B cell (primary cell): ENCODE measurements at regions not wholly inside any gene's neighbourhood (a gene's known extent, or its start where the extent isn't known, plus 50 kb on each side); places are given as distances from the start of the nearest gene placed in this dataset.
"Not testable (repeated sequence)": the region's sequence is repeated elsewhere in the genome, so short reads cannot be mapped to it uniquely, and the experiment has no call there.

Experiments
- ATAC-seq: fragments of 200-7000 bp; cut with Tn5 transposase; one replicate; pipeline ENCODE4 v1.10.0; 2021; ENCODE audit warnings: low read depth, mild to moderate bottlenecking, moderate number of reproducible peaks, moderate library complexity
- CTCF ChIA-PET: fragments of 350-600 bp; sonication (Branson Sonifier 250); formaldehyde crosslinking; loops from one replicate; lab custom pipeline; 2021; ENCODE audit warnings: antibody characterized with exemption, inconsistent platforms; lab: Charles Lee
- POLR2A ChIA-PET: fragments of 350-600 bp; sonication (Branson Sonifier 250); formaldehyde crosslinking; loops from one replicate; lab custom pipeline; 2021; ENCODE audit warnings: antibody characterized with exemption; lab: Charles Lee
- DNase-seq: peaks from one replicate; pipeline ENCODE4 v3.0.0; 2013
- H2AFZ ChIP-seq: 2 replicates; pipeline ENCODE4 v1.6.1; 2012; ENCODE audit warnings: mild to moderate bottlenecking, low read depth, low read length; ENCODE audit not compliant: insufficient read depth, poor library complexity, severe bottlenecking
- H3K27ac ChIP-seq, 2 donors: 1 replicate in 1 of 2; 2 replicates in 1 of 2; pipeline ENCODE4 v1.5.1; 2012 to 2013; ENCODE audit warnings: low read length in 2 of 2, mild to moderate bottlenecking in 2 of 2, moderate library complexity in 1 of 2
- H3K27me3 ChIP-seq, 4 experiments: fragments of 200-600 bp in 1 of 4; sonication (generic) in 1 of 4; replicated peaks in 1 of 4; 1 replicate in 2 of 4; 2 replicates in 2 of 4; pipeline versions ENCODE4 v1.6.1 to v1.7.0; 2013 to 2016; ENCODE audit warnings: low read length in 3 of 4, mild to moderate bottlenecking in 2 of 4, mixed read lengths in 1 of 4, moderate library complexity in 1 of 4; ENCODE audit not compliant: insufficient read depth in 4 of 4, control insufficient read depth in 3 of 4; ENCODE audit errors: control extremely low read depth in 1 of 4
- H3K36me3 ChIP-seq, 2 experiments: replicated peaks in 1 of 2; 1 replicate in 1 of 2; 2 replicates in 1 of 2; pipeline versions ENCODE4 v1.6.1 to v1.7.1; 2013; ENCODE audit warnings: low read length in 1 of 2; ENCODE audit not compliant: insufficient read depth in 2 of 2, control insufficient read depth in 1 of 2; ENCODE audit errors: control extremely low read depth in 1 of 2, extremely low read depth in 1 of 2
- H3K4me1 ChIP-seq, 2 donors: fragments of 200-600 bp in 1 of 2; sonication (generic) in 1 of 2; 1 replicate in 1 of 2; 2 replicates in 1 of 2; pipeline versions ENCODE4 v1.5.1 to v1.6.1; 2013 to 2017; ENCODE audit warnings: low read length in 2 of 2; ENCODE audit not compliant: control insufficient read depth in 2 of 2, insufficient read depth in 2 of 2
- H3K4me2 ChIP-seq: replicated peaks from 2 replicates; pipeline ENCODE3; 2012; ENCODE audit warnings: mild to moderate bottlenecking, low read depth, low read length; ENCODE audit not compliant: poor library complexity, severe bottlenecking
- H3K4me3 ChIP-seq, 5 experiments: fragments of 200-600 bp in 1 of 5; sonication (generic) in 1 of 5; 1 replicate in 3 of 5; 2 replicates in 2 of 5; pipeline versions ENCODE4 v1.5.1 to v1.7.0; 2011 to 2016; ENCODE audit warnings: low read length in 4 of 5, mild to moderate bottlenecking in 4 of 5, low read depth in 2 of 5, control low read depth in 1 of 5, moderate library complexity in 1 of 5; ENCODE audit not compliant: insufficient read depth in 1 of 5; ENCODE audit errors: control extremely low read depth in 1 of 5, extremely low read depth in 1 of 5
- H3K79me2 ChIP-seq: fragments of 200-600 bp; sonication (generic); one replicate; pipeline ENCODE4 v1.6.0; 2016; ENCODE audit warnings: low read length; ENCODE audit not compliant: control insufficient read depth, insufficient read depth
- H3K9ac ChIP-seq: fragments of 200-600 bp; sonication (generic); 2 replicates; pipeline ENCODE4 v1.6.1; 2017; ENCODE audit warnings: mild to moderate bottlenecking, low read length, moderate library complexity
- H3K9me3 ChIP-seq, 3 donors: one replicate each; pipeline versions ENCODE4 v1.6.1 to v1.7.1; 2013; ENCODE audit warnings: low read length in 2 of 3; ENCODE audit not compliant: control insufficient read depth in 2 of 3, insufficient read depth in 1 of 3; ENCODE audit errors: control extremely low read depth in 1 of 3
- H4K20me1 ChIP-seq: 2 replicates; pipeline ENCODE4 v1.6.0; 2012; ENCODE audit warnings: mild to moderate bottlenecking, low read length; ENCODE audit not compliant: insufficient read depth, control insufficient read depth, poor library complexity, severe bottlenecking
- H3K27ac Mint-ChIP-seq: one replicate; pipeline ENCODE4 v1.8.0; 2021; ENCODE audit warnings: mixed read lengths
- H3K27me3 Mint-ChIP-seq: one replicate; pipeline ENCODE4 v1.8.0; 2021; ENCODE audit warnings: mixed read lengths
- H3K4me1 Mint-ChIP-seq: one replicate; pipeline ENCODE4 v1.8.0; 2021; ENCODE audit warnings: mixed read lengths
- H3K4me3 Mint-ChIP-seq: one replicate; pipeline ENCODE4 v1.8.0; 2021; ENCODE audit warnings: mixed read lengths
- H3K9me3 Mint-ChIP-seq: one replicate; pipeline ENCODE4 v1.8.0; 2022; ENCODE audit warnings: mixed read lengths; ENCODE audit not compliant: insufficient read depth
- CTCF ChIP-seq: fragments of 200-600 bp; IDR thresholded peaks from one replicate; pipeline ENCODE4 v1.8.0; 2022; ENCODE audit warnings: antibody characterized with exemption, mild to moderate bottlenecking
- EZH2 ChIP-seq: IDR thresholded peaks from 2 replicates; pipeline ENCODE4 v1.6.1; 2012; ENCODE audit warnings: borderline replicate concordance, low read depth, mild to moderate bottlenecking, moderate library complexity, low read length; ENCODE audit not compliant: insufficient read depth, poor library complexity, severe bottlenecking
- WGBS: methylation state at CpG from one replicate; pipeline ENCODE4 v1.1.5; 2013; ENCODE audit warnings: missing lambda C conversion rate; ENCODE audit not compliant: insufficient coverage; 5-methylcytosine and 5-hydroxymethylcytosine counted together
- intact Hi-C: fragments of 100-400 bp; cut with micrococcal nuclease; formaldehyde crosslinking; loops from one replicate; pipeline ENCODE4 v1.10.0; 2022

DNA sequence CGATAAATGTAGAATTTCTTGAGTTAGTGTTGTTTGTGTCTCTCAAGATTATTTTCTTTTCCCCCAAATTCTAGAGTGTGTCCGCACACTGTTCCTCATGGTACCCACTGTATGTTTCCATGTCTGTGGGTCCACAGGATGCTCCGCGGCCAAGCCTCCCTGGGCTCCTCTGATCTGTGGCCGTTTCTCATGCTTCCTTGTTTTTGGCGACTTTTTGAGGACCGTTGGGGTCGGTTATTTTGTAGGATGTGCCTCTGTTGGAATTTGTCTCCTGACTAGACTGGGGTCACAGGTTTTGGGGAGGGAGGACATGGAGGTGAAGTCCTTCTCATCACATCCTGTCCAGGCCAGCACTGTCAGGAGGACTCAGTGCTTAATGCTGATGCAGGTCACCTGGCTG lies 140.0 kb downstream of the LAT start:
- H3K27me3 Mint-ChIP-seq: no peaks in the 10 kb centered on the region
- H3K27ac Mint-ChIP-seq: no peak overlapping the region
- POLR2A ChIA-PET: no interaction called here

GRCh38 chr16:29124162-29124561 lies 139.3 kb downstream of the LAT start:
- H4K20me1 ChIP-seq, H3K27me3 Mint-ChIP-seq, H3K4me1 Mint-ChIP-seq, H3K27me3 ChIP-seq, CTCF ChIA-PET, H3K4me3 Mint-ChIP-seq, H3K9me3 ChIP-seq, H3K4me3 ChIP-seq, H3K4me1 ChIP-seq, H3K36me3 ChIP-seq, H3K79me2 ChIP-seq, H3K9ac ChIP-seq, H3K4me2 ChIP-seq, POLR2A ChIA-PET, H2AFZ ChIP-seq, ATAC-seq, H3K9me3 Mint-ChIP-seq, H3K27ac Mint-ChIP-seq, H3K27ac ChIP-seq, intact Hi-C loops, DNase-seq: not testable (repeated sequence)
- WGBS: 100% methylated on average over 1 of the region's 7 CpGs

More for the DNA sequence above, 140.0 kb downstream of the LAT start:
- intact Hi-C loops: no loop called here
- peaks cover 0 to 2% of the 10 kb centered on the region in 2 experiments for H3K36me3 ChIP-seq
- no peak overlapping the region for H3K4me2 ChIP-seq
- H3K27ac ChIP-seq: no peak overlapping the region
- 95% methylated on average over 4 of the region's 8 CpGs for WGBS
- H3K4me1 ChIP-seq: no peaks in the 10 kb centered on the region
- no peaks in the 10 kb centered on the region for H3K9me3 ChIP-seq
- TF ChIP-seq EZH2 (no peak), CTCF (no peak)
- no peak overlapping the region for H3K4me3 ChIP-seq
- H3K27me3 ChIP-seq: no peaks in the 10 kb centered on the region
- H3K9me3 Mint-ChIP-seq: no peaks in the 10 kb centered on the region
- DNase-seq (no peak), ATAC-seq (no peak)
- H3K4me1 Mint-ChIP-seq: peaks cover 6% of the 10 kb centered on the region
- H4K20me1 ChIP-seq: peaks cover 7% of the 10 kb centered on the region
- CTCF ChIA-PET: no interaction called here
- no peak overlapping the region for H2AFZ ChIP-seq
- no peak overlapping the region for H3K9ac ChIP-seq
- H3K4me3 Mint-ChIP-seq: no peak overlapping the region
- peaks cover 5% of the 10 kb centered on the region for H3K79me2 ChIP-seq

GRCh38 chr16:29120680-29121079 lies 135.8 kb downstream of the LAT start:
- not testable (repeated sequence) for ATAC-seq

More at GRCh38 chr16:29120680-29121079, 135.8 kb downstream of the LAT start:
- H3K79me2 ChIP-seq, H3K4me1 Mint-ChIP-seq, POLR2A ChIA-PET, H3K27ac ChIP-seq, H4K20me1 ChIP-seq, H3K27me3 ChIP-seq, DNase-seq, H3K27ac Mint-ChIP-seq, H3K4me3 ChIP-seq, H3K9me3 Mint-ChIP-seq, H3K9me3 ChIP-seq, intact Hi-C loops, H3K4me2 ChIP-seq, H3K4me1 ChIP-seq, H3K27me3 Mint-ChIP-seq, H3K9ac ChIP-seq, H3K4me3 Mint-ChIP-seq, CTCF ChIA-PET, H2AFZ ChIP-seq: not testable (repeated sequence)
- H3K36me3 ChIP-seq: peaks cover 0 to 16% of the 10 kb centered on the region in 2 experiments
- WGBS: 97% methylated on average over 7 of the region's 11 CpGs
